ENCODE measurements at regions not wholly inside any gene's neighbourhood (a gene's known extent, or its start where the extent isn't known, plus 50 kb on each side); places are given as distances from the start of the nearest gene placed in this dataset.

GRCh38 chr3:88209356-88209755, 59.6 kb downstream of the C3orf38 start:
- in situ Hi-C loops (cut with HindIII; ENCODE audit: low pct_ligation_motif_present, low sequenced_read_pairs) = no loop called here
- no peak overlapping the region for H3K4me3 ChIP-seq (ENCODE audit: low read depth, low read length)
- TF ChIP-seq CTCF (IDR thresholded peaks at IDR 0.05; ENCODE audit: low read depth, low read length, missing control alignments) = no peak
- peak; percentile 13 for DNase-seq
- H3K36me3 ChIP-seq (replicated peaks) = no peaks in the 10 kb centered on the region
- H3K27me3 ChIP-seq (replicated peaks) = no peaks in the 10 kb centered on the region
- no peak overlapping the region for H3K27ac ChIP-seq

- H3K36me3 ChIP-seq (replicated peaks) = no peaks in the 10 kb centered on the region
- in situ Hi-C loops (cut with HindIII; ENCODE audit: low pct_ligation_motif_present, low sequenced_read_pairs) = no loop called here
- H3K27me3 ChIP-seq (replicated peaks) = no peaks in the 10 kb centered on the region
- DNase-seq = no peak
- no peak overlapping the region for H3K4me3 ChIP-seq (ENCODE audit: low read depth, low read length)
- TF ChIP-seq CTCF (IDR thresholded peaks at IDR 0.05; ENCODE audit: low read depth, low read length, missing control alignments) = no peak
- no peak overlapping the region for H3K27ac ChIP-seq
Observed at GRCh38 chr3:88211096-88211890, 61.5 kb downstream of the C3orf38 start.

GRCh38 chr3:88219138-88219792, 69.5 kb downstream of the C3orf38 start:
- Histone ChIP-seq H3K36me3 (replicated peaks) (no peaks in the 10 kb centered on the region), H3K27me3 (replicated peaks) (no peaks in the 10 kb centered on the region), H3K4me3 (ENCODE audit: low read depth, low read length) (no peak overlapping the region), H3K27ac (no peak overlapping the region)
- in situ Hi-C loops (cut with HindIII; ENCODE audit: low pct_ligation_motif_present, low sequenced_read_pairs) = no loop called here
- DNase-seq = peak; percentile 64
- TF ChIP-seq CTCF (IDR thresholded peaks at IDR 0.05; ENCODE audit: low read depth, low read length, missing control alignments) = peak; percentile 79

- DNase-seq = no peak
- Histone ChIP-seq H3K36me3 (replicated peaks) (no peaks in the 10 kb centered on the region), H3K27ac (no peak overlapping the region), H3K4me3 (ENCODE audit: low read depth, low read length) (no peak overlapping the region), H3K27me3 (replicated peaks) (no peaks in the 10 kb centered on the region)
- in situ Hi-C loops (cut with HindIII; ENCODE audit: low pct_ligation_motif_present, low sequenced_read_pairs) = no loop called here
- TF ChIP-seq CTCF (IDR thresholded peaks at IDR 0.05; ENCODE audit: low read depth, low read length, missing control alignments) = no peak
Observed at GRCh38 chr3:88220126-88220525, 70.4 kb downstream of the C3orf38 start.

- in situ Hi-C loops (cut with HindIII; ENCODE audit: low pct_ligation_motif_present, low sequenced_read_pairs) = no loop called here
- DNase-seq = no peak
- no peak for TF ChIP-seq CTCF (IDR thresholded peaks at IDR 0.05; ENCODE audit: low read depth, low read length, missing control alignments)
- Histone ChIP-seq H3K4me3 (ENCODE audit: low read depth, low read length) (no peak overlapping the region), H3K27me3 (replicated peaks) (no peaks in the 10 kb centered on the region), H3K27ac (no peak overlapping the region), H3K36me3 (replicated peaks) (no peaks in the 10 kb centered on the region)
Observed at GRCh38 chr3:88221726-88222125, 72.0 kb downstream of the C3orf38 start.

Measured in brain microvascular endothelial cell (primary cell).